ENCODE measurements at regions not wholly inside any gene's neighbourhood (a gene's known extent, or its start where the extent isn't known, plus 50 kb on each side); places are given as distances from the start of the nearest gene placed in this dataset.

DNA sequence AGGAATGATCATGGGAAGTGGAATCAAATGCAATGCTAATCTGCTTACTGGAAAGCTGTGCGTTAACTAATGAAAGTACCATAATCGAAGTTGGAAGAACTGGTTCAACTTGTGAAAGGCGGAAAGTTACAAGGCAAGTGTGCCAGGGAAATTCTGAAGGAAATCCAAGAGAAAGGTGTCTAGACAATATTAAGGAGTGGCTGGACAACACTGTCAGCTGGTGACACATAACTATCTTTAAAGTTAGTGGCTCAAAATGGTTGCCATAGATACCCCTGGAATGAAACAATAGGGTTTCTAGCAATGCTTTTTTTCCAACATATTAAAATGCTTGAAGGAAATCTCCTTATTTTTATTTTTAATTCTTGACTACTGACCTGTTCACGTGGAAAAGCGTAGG lies 90.4 kb downstream of the BMP2 start:
- no peak overlapping the region for H3K27ac Mint-ChIP-seq
- no peaks in the 10 kb centered on the region for H3K4me1 Mint-ChIP-seq
- ATAC-seq (ENCODE audit: low read depth in 2 of 2) (no peak), DNase-seq (no peak)
- no peak overlapping the region for H3K4me3 Mint-ChIP-seq
- H3K27me3 Mint-ChIP-seq = peaks cover 0 to 4% (median 3%) of the 10 kb centered on the region in 3 donors
- H3K9me3 Mint-ChIP-seq = peaks cover 0 to 1% (median 0%) of the 10 kb centered on the region in 7 donors
- no peaks in the 10 kb centered on the region for H3K36me3 Mint-ChIP-seq

DNA sequence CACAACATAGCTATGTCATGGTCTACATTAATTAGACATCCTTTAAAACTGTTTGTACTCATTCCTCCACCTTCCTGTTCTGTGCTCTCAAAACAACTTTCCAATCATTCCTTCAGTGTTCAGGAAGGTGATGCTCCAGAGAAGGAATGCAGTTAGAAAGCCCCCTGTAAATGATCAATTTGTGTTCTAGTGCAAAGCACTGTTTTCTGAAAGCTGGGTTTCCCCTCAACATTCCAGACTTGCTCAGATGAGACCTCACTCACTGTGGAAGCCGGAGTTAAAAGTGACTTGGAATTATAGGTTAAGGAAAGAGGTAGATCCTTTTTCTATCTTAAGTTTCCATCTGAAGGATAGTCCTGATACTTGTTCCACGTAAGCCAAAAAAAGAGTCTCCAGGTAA lies 95.9 kb downstream of the BMP2 start:
- ATAC-seq (ENCODE audit: low read depth in 2 of 2) (no peak), DNase-seq (no peak)
- no peaks in the 10 kb centered on the region for H3K36me3 Mint-ChIP-seq
- no peak overlapping the region for H3K27ac Mint-ChIP-seq
- no peaks in the 10 kb centered on the region for H3K4me1 Mint-ChIP-seq
- no peaks in the 10 kb centered on the region for H3K9me3 Mint-ChIP-seq
- peaks cover 0 to 3% (median 0%) of the 10 kb centered on the region in 3 donors for H3K27me3 Mint-ChIP-seq
- no peak overlapping the region for H3K4me3 Mint-ChIP-seq

DNA sequence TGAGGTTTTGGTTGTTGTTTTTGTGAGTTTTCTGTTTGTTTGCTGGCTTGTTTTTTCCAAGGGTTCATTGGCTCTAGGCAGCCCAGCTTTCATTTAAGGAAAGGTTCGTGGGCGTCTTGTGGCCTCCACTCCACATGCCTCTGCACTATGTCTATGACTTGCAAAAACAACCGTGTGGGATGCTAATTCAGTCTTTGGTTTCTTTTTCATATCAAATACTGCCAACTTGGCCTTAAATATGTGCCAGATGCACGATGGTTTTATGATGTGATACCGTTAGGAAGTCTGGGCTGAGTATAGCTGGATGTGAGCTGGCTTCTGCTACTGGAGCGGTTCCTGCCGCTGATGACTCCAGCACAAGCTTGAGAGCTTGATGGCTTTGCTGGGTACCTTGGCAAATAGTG lies 96.3 kb downstream of the BMP2 start:
- ATAC-seq (ENCODE audit: low read depth in 2 of 2) (no peak), DNase-seq (no peak)
- Mint-ChIP-seq H3K4me1 (no peaks in the 10 kb centered on the region), H3K27me3 (peaks cover 0 to 3% (median 0%) of the 10 kb centered on the region in 3 donors), H3K4me3 (no peak overlapping the region), H3K36me3 (no peaks in the 10 kb centered on the region), H3K9me3 (no peaks in the 10 kb centered on the region), H3K27ac (no peak overlapping the region)

DNA sequence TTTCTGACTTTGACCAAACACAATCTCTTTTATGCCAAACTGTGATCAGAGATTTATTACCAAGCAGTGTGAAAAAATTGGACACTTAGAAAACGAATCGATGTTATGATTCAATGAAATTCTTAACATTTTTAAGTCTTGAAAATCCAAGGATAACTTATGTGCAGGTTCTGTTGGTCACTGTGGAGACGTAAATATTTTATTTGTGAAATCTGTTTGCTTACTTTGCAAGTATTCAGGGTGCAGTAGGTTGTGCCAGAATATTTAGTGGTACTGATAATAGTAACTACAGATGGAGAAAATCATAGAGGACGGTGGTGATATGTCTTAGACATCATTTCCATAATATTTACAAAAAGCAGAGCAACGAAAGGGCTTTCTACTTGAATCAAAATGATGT lies 97.3 kb downstream of the BMP2 start:
- Mint-ChIP-seq H3K27ac (no peak overlapping the region), H3K4me1 (no peaks in the 10 kb centered on the region)

DNA sequence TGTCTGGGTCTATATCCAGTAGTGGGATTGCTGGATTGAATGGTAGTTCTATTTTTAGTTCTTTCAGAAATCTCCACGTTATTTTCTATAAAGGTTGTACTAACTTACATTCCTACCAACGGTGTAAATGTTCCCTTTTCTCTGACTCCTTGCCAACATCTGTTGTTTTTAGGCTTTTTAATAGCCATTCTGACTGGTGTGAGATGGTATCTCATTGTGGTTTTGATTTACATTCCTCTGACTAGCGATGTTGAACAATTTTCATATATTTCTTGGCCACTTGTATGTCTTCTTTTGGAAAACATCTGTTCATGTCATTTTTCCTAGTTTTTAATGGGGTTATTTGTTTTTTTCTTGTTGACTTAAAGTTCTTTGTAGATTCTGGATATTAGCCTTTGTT lies 99.3 kb downstream of the BMP2 start:
- Mint-ChIP-seq H3K4me3 (no peak overlapping the region), H3K27me3 (peaks cover 0 to 1% (median 0%) of the 10 kb centered on the region in 3 donors), H3K27ac (no peak overlapping the region), H3K36me3 (no peaks in the 10 kb centered on the region), H3K4me1 (no peaks in the 10 kb centered on the region), H3K9me3 (peaks cover 0 to 2% (median 0%) of the 10 kb centered on the region in 7 donors)
- ATAC-seq (ENCODE audit: low read depth in 2 of 2) (no peak), DNase-seq (no peak)

More for the DNA sequence above, 97.3 kb downstream of the BMP2 start:
- ATAC-seq (ENCODE audit: low read depth in 2 of 2) (no peak), DNase-seq (no peak)
- Mint-ChIP-seq H3K9me3 (peaks cover 0 to 2% (median 0%) of the 10 kb centered on the region in 7 donors), H3K27me3 (peaks cover 0 to 3% (median 0%) of the 10 kb centered on the region in 3 donors), H3K4me3 (no peak overlapping the region), H3K36me3 (no peaks in the 10 kb centered on the region)

DNA sequence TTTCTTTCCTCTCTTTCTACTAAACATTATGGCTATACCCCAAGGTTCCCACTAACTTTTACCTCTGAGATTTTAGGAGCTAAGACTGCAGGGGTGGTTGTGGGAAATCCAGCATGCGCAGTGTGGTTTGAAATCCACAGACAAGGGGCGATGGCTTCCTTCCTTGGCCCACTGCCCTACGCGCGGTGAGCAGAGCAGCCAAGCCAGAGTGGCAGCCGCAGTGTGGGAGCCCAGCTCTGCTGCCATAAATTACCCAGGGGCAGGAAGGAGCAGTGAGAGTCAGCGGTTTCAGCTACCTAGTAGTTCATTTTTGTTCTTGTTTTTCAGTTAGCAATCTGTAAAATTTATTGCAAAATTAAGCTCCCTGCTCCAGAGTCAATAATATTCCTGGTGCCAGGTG lies 101.4 kb downstream of the BMP2 start:
- DNase-seq = no peak
- ATAC-seq (ENCODE audit: low read depth in 2 of 2) = no peak
- H3K27me3 Mint-ChIP-seq = peaks cover 0 to 3% (median 0%) of the 10 kb centered on the region in 3 donors
- H3K36me3 Mint-ChIP-seq = no peaks in the 10 kb centered on the region
- no peak overlapping the region for H3K27ac Mint-ChIP-seq
- H3K4me1 Mint-ChIP-seq = no peaks in the 10 kb centered on the region
- no peak overlapping the region for H3K4me3 Mint-ChIP-seq
- H3K9me3 Mint-ChIP-seq = peaks cover 0 to 2% (median 0%) of the 10 kb centered on the region in 7 donors

DNA sequence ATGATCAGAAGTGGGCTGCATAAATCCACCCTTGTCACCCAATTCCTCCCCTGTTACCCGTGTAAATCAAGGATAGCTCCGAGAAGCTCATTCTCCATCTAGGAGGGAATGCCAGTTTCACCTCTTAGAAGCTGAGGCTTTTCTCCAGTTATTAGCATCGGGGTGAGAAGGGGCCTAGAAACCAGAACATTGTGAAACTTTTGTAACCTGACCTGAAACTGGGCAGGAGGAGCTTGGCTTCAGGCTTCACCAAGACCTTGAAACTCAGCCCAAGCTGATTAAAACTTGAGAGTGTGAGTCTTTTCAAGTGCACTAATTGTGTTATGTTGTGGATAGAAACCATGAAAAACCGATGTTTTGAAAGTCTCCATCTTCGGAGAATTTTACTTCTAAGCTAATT lies 103.1 kb downstream of the BMP2 start:
- Mint-ChIP-seq H3K27ac (no peak overlapping the region), H3K27me3 (peaks cover 0 to 6% (median 0%) of the 10 kb centered on the region in 3 donors)

DNA sequence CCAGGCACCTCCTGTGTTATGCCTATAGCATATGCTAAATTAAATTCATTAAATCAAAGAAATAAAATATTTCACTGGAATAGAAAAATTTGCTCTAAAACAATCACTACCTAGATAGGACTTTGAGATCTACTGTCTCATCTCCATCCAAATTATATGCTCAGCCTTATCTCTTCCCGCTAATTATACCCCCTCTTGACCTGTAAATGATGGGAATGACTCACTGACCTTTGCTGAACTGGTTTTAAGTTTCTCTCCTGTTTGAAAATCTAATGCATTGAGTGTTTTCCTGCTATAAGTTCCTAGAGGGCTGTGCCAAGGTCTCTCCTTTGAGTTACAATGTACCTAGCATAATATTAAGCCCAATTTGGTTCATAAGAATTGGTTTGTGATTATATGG lies 110.1 kb downstream of the BMP2 start:
- H3K9me3 Mint-ChIP-seq = peaks cover 0 to 2% (median 0%) of the 10 kb centered on the region in 7 donors
- H3K27me3 Mint-ChIP-seq = peaks cover 0 to 3% (median 0%) of the 10 kb centered on the region in 3 donors
- H3K4me1 Mint-ChIP-seq = no peaks in the 10 kb centered on the region
- DNase-seq (no peak), ATAC-seq (ENCODE audit: low read depth in 2 of 2) (no peak)
- no peak overlapping the region for H3K4me3 Mint-ChIP-seq
- no peak overlapping the region for H3K27ac Mint-ChIP-seq
- H3K36me3 Mint-ChIP-seq = no peaks in the 10 kb centered on the region

More for the DNA sequence above, 103.1 kb downstream of the BMP2 start:
- Mint-ChIP-seq H3K9me3 (peaks cover 0 to 2% (median 0%) of the 10 kb centered on the region in 7 donors), H3K4me1 (no peaks in the 10 kb centered on the region), H3K36me3 (no peaks in the 10 kb centered on the region), H3K4me3 (no peak overlapping the region)
- DNase-seq (no peak), ATAC-seq (ENCODE audit: low read depth in 2 of 2) (no peak)

DNA sequence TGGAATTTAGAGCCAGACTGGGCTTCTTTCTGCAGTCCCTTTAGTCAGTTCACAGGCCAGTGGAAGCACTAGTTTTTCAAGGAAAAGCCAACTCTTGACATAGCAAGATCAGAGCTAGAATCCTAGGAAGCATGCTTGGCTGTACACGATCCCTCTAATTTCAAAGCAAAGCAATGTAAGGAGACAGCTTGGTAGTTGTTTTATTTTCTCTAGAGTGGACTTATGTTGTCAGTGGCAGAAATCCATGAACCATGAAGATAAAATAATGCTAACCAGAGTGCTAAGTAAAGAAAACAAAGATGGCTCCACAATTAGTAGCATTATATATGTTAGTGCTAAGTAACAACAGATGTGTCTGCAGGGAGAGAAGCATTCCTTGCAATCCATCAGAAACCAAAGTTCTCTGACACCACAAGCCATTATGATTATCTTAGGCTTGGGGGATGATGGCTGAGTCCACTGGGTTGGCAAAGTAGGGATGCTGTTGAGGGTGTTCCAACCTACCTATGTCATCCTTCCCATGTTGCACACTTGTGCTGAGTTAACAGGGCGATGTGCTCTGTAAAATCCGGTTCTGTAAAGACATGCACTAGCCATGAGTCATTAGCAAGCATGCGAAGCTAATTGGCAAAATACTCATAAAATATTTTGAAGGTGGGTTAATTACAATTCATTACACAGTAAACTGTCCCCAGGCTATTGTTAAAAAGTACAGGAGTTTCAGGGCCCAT lies 115.2 kb downstream of the BMP2 start:
- Mint-ChIP-seq H3K36me3 (no peaks in the 10 kb centered on the region), H3K4me1 (no peaks in the 10 kb centered on the region), H3K9me3 (peaks cover 0 to 5% (median 1%) of the 10 kb centered on the region in 7 donors), H3K27me3 (peaks cover 0 to 4% (median 0%) of the 10 kb centered on the region in 3 donors), H3K4me3 (no peak overlapping the region), H3K27ac (no peak overlapping the region)
- ATAC-seq (ENCODE audit: low read depth in 2 of 2) (no peak), DNase-seq (no peak)

DNA sequence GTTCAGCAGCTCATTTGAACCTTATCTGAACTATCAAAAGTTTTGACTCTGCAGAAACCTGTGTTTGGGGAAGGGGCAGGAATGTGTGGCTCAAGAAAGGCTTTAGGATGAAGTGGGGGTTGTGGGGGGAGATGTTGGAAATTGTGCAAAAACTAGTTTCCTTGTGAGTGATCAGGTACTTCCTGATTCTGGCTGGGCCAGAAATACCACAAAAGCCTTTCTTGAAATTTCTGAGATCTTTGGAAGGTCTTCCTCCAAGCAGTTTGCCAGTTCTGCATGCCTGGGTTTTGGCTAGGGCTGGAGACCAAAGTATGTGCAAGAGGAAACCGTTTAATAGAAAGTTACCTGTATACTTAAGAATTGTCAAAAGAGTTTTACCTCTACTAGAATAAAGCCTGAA lies 116.6 kb downstream of the BMP2 start:
- Mint-ChIP-seq H3K4me1 (no peaks in the 10 kb centered on the region), H3K9me3 (peaks cover 0 to 5% (median 1%) of the 10 kb centered on the region in 7 donors), H3K27me3 (peaks cover 0 to 4% (median 0%) of the 10 kb centered on the region in 3 donors), H3K27ac (no peak overlapping the region), H3K4me3 (no peak overlapping the region), H3K36me3 (no peaks in the 10 kb centered on the region)
- ATAC-seq (ENCODE audit: low read depth in 2 of 2) (no peak), DNase-seq (no peak)

DNA sequence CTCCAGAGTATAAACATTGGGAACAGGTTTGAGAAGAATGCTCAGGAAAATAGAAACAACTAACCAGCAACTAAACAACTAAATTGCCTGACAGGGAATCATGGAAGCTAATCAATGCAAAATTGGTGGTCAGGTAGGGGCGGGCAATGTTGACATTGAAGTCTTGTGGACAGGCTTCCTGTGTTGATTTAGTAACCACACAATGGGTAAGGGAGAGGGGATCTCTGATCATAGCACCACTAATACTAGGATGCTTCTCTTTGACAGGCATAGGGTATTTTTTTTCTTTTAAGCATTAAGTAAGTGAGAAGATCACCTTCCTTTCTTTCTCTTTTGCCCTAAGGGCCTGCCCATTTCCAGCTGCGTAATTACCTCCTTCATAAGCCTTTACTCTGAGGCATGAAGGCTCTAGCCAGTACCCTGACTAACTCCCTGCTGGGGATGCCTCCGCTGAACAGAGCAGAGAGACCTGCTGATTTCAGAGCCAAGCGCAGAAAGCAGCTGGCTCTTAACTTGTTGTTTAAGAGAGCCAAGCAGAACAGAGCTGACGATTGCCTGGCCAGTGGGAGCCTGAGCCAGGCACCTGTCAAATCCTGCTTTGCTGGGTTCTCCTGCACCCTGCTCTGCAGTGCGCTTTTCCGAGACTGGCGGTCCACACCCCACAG lies 118.7 kb downstream of the BMP2 start:
- DNase-seq = no peak
- Mint-ChIP-seq H3K9me3 (peaks cover 0 to 5% (median 1%) of the 10 kb centered on the region in 7 donors), H3K36me3 (no peaks in the 10 kb centered on the region), H3K4me3 (no peak overlapping the region), H3K27me3 (peaks cover 0 to 4% (median 0%) of the 10 kb centered on the region in 3 donors), H3K27ac (no peak overlapping the region), H3K4me1 (no peaks in the 10 kb centered on the region)
- no peak for ATAC-seq (ENCODE audit: low read depth in 2 of 2)

DNA sequence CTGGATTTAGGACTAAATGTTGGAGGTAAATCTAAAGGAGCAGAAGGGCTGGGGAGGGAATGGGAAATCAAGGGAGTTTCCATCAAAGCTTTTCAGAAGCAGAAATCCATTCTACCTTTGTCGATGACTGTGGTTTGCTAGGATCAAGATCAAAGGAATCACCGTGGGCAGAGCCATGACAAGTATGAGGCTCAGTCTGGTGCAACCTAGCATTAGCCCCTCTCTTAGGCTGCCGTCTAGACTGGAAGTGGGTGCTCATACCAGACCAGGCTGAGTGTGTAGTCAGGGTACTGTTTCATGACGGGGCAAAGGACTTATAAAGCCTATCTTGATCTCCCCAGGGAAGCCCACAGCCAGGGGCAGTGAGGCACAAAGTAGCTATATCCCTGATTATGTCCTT lies 120.5 kb downstream of the BMP2 start:
- peaks cover 0 to 5% (median 0%) of the 10 kb centered on the region in 7 donors for H3K9me3 Mint-ChIP-seq
- no peaks in the 10 kb centered on the region for H3K4me1 Mint-ChIP-seq
- H3K4me3 Mint-ChIP-seq = no peak overlapping the region
- no peak for DNase-seq
- no peak overlapping the region for H3K27ac Mint-ChIP-seq
- ATAC-seq (ENCODE audit: low read depth in 2 of 2) = no peak
- no peaks in the 10 kb centered on the region for H3K36me3 Mint-ChIP-seq
- H3K27me3 Mint-ChIP-seq = peaks cover 0 to 4% (median 0%) of the 10 kb centered on the region in 3 donors

DNA sequence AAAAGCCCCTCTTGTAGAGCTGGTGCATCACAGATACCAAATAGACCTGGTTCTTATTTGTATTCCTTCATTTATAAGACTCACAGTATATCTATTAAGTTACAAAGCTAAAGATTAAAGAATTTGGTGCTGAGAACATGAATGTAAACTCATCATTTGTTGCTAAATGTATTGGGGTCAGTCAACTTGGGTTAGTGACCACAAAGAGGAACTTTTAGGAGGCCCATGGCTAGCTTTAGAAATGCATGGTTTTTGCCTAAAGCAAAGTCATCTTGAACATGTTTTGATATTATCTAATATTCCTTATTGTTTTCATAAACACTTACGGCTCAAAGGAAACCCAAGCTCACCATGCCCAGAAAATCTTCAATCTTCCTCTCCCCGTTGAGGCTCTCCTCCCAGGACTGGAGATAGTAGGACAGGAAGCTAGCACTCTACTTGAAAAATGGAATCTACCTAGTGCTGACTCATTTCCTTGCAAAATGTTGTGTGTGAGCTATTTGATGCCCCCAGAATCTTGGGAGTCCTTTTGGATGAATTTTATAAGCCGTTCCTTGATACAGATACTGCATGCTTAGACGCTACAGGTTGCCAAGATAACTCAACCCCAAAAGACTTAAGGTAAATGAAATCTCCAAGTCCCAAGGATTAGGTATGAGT lies 121.4 kb downstream of the BMP2 start:
- H3K4me1 Mint-ChIP-seq = no peaks in the 10 kb centered on the region
- no peak overlapping the region for H3K4me3 Mint-ChIP-seq
- ATAC-seq (ENCODE audit: low read depth in 2 of 2) (no peak), DNase-seq (no peak)
- no peaks in the 10 kb centered on the region for H3K36me3 Mint-ChIP-seq
- H3K27me3 Mint-ChIP-seq = peaks cover 0 to 4% (median 0%) of the 10 kb centered on the region in 3 donors
- H3K9me3 Mint-ChIP-seq = peaks cover 0 to 5% (median 0%) of the 10 kb centered on the region in 7 donors
- H3K27ac Mint-ChIP-seq = no peak overlapping the region

DNA sequence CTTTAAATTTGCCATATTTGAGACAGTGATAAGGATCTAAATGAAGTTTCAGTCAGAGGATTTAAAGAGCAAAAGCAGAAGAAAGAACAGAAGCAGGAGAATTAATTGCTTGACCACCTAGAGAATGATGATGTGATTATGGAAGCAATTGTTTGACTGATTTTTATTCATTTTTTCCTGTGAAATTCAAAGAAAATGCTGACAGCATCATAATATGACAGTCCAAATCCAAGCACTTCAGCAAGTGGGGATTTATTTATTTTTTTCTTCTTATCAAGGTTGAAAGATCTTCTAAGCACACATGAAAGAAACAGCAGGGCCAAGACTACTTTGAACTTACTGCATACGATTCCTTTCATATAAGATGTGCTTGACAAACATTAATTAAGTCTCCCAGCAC lies 125.2 kb downstream of the BMP2 start:
- H3K36me3 Mint-ChIP-seq = no peaks in the 10 kb centered on the region
- H3K4me1 Mint-ChIP-seq = no peaks in the 10 kb centered on the region
- no peak overlapping the region for H3K27ac Mint-ChIP-seq
- DNase-seq (no peak), ATAC-seq (ENCODE audit: low read depth in 2 of 2) (no peak)
- H3K4me3 Mint-ChIP-seq = no peak overlapping the region
- no peaks in the 10 kb centered on the region for H3K27me3 Mint-ChIP-seq
- peaks cover 0 to 3% (median 0%) of the 10 kb centered on the region in 7 donors for H3K9me3 Mint-ChIP-seq

Data from naive B cell (primary cell).